GM21825 (cell line): ENCODE measurements at regions not wholly inside any gene's neighbourhood (a gene's known extent, or its start where the extent isn't known, plus 50 kb on each side); places are given as distances from the start of the nearest gene placed in this dataset.
"Not testable (repeated sequence)": the region's sequence is repeated elsewhere in the genome, so short reads cannot be mapped to it uniquely, and the experiment has no call there.

Source experiments
- ATAC-seq: cut with Tn5 transposase; IDR thresholded peaks from one replicate; pipeline ENCODE4 v1.9.1; 2021; ENCODE audit warnings: mild to moderate bottlenecking, moderate library complexity; ENCODE audit not compliant: unreplicated experiment

DNA sequence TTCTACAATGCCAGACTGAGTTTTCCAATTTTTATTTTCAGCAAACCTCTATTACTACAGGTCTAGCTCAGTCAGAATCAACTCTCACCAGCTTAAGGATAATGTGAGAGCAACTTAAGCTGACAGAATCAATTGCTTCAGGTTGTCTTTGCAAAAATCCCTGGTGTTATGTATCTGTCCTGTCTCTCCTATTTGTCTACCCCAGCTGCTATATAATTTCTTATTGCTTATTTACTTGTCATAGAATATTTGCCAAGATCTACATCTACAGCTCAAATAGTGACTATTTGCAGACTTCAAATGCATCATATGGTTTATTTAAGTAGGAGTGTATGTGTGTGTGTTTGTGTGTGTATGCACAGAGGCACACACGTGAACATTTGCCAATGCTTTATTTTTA is 54.1 kb downstream of the FOXG1 start:
- no peak for ATAC-seq

DNA sequence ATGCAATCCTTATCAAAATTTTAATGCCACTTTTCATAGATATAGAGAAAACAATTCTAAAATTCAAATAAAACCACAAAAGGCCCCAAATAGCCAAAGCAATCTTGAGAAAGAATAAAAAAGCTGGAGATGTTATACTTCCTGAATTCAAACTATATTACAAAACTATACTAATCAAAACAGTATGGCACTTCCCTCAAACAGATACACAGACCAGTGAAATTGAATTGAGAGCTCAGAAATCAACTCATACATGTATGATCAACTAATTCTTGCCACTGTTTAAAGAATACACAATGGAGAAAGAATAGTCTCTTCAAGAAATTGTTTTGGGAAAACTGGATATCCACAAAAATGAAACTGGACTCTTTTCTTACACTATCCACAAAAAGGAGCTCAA is 55.4 kb downstream of the FOXG1 start:
- ATAC-seq = no peak

DNA sequence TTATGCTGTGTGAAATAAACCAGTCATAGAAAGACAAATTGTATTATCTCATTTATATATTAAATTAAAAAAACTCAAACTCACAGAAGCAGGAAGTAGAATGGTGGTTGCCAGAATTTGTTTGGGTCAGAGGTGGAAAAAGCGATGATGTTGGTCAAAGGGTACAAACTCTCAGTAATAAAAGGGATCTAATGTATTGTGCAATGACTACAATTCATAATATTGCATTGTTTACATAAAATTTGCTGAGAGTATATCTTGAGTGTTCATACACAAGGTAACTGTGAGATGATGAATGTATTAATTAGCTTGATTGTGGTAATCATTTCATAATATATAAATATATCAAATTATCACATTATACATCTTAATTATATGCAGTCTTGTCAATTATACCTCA is 56.7 kb downstream of the FOXG1 start:
- ATAC-seq = no peak

DNA sequence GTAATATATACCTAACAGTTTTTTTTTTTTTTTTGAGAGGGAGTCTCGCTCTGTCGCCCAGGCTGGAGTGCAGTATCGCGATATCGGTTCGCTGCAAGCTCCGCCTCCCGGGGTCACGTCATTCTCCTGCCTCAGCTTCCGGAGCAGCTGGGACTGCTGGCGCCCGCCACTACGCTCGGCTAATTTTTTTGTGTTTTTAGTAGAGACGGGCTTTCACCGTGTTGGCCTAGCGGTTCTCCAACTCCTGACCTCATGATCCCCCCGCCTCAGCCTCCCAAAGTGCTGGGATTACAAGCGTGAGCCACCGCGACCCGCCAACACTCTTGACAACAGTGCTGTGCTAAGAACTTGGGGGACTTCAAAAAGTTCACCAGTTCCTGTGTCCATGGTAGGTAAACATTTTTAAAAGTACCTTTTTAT is 63.5 kb downstream of the FOXG1 start:
- no peak for ATAC-seq

DNA sequence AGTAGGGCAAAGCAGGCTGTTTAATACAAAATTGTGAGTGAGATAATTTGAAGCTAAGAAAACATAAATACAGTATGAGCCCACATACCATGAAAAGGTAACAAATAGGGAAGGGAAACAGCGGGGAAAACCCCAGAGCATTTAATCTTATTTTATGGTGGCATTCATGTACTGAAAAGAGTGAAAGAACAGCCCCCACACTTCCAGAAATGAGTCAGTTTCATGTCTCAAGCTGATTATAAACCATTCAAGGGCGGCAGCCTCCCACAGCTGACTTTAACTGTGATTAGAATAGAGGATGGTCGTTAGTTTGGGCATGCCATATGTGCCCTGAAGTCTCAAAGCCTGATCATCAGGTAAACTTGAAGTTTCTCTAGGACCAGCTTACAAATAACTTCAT is 64.5 kb downstream of the FOXG1 start:
- ATAC-seq = peak; percentile 99

DNA sequence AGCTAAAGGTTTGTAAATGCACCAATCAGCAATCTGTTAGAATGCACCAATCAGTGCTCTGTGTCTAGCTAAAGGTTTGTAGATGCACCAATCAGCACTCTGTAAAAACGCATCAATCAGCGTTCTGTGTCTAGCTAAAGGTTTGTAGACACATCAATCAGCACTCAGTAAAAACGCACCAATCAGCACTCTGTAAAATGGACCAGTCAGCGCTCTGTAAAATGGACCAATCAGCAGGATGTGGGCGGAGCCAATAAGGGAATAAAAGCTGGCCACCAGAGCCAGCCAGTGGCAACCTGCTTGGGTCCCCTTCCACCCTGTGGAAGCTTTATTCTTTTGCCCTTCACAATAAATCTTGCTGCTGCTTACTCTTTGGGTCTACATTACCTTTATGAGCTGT is 76.0 kb downstream of the FOXG1 start:
- ATAC-seq = not testable (repeated sequence)

DNA sequence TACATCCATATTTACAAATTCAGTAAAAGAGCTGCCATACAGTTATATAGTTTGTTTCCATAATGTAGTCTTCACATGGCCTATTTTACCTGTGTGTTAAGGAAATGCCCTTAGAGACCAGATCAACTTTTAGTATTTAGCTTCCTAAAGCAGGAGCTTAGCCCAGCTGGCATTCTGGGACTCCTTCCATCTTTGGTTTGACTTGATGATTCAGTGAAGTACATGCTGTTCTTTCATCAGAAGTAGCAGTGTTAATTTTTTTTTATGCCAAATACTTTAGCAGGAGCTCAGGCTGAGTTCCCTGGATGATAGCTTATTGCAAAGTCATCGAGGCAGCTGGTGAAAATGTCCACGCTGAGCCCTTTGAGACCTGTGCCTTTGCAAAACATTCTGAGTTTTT is 101.0 kb downstream of the FOXG1 start:
- no peak for ATAC-seq

DNA sequence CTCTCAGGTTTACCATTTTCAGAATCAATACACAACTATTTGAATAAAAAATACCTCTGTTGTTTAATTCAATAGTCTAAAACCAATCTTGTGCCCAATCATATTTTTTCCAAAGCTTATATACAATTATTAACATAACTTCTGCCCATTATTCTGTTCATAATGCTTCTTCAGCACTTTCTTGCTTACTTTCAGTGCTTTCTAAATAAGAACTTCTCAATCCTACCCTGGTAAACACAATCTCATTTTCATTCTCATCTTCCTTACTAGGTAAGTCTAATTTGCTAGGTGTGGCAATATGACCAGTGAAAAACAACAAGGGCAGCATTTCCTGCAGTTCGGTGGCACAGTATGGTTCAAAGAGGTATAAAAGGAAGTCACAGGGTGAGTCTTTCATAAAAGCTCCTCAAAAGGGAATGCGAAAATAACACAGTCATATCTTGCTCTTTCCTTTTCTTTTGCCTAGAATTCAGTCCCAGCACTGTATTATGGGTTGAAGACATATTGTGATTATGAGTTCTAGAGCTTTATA is 103.5 kb downstream of the FOXG1 start:
- no peak for ATAC-seq

DNA sequence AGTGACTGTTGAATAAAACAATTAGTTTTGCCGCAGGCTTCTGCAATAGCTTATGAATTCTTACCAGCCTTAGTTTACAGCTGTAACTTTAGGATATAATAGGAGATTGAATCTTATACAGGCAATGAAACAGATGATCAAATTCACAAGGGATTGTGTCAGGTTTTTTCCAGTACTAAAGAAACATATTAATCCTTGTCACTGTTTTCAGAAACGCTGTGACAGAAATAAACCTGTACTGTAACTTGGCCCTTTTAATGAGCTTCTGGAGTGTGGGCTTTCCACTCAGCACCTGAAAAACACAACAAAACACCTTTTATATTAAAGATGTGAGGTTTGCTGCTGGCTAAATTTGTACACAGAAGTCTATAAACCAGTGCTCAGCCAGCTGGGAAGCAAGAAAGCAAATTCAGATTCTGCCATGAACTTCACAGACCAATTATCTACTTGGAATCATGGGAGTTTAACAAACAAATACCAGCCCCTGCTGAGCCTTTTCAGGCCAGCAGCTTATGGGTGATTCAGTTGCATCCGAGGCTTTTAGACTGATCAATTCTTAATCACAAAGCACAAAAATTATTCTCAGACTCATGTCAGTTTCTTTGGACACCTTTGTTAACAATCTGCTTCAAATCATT is 109.5 kb downstream of the FOXG1 start:
- ATAC-seq = no peak

DNA sequence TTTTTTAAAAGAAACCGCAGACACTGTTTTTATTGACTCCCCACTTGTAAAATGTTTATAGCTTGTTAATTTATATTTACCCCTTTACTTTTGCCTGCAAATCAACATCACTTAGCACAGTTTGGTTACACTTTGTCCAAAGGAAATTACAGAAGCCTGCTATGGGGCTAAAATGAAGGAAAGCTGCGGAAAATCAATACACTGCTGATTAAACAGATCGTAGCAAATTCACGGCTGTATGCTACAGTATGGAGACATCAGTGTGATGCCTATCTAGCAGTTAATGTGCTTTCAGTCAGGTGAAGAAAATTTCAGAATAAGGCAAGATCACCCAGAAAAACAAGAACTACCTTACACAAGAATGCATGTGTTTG is 110.0 kb downstream of the FOXG1 start:
- no peak for ATAC-seq

DNA sequence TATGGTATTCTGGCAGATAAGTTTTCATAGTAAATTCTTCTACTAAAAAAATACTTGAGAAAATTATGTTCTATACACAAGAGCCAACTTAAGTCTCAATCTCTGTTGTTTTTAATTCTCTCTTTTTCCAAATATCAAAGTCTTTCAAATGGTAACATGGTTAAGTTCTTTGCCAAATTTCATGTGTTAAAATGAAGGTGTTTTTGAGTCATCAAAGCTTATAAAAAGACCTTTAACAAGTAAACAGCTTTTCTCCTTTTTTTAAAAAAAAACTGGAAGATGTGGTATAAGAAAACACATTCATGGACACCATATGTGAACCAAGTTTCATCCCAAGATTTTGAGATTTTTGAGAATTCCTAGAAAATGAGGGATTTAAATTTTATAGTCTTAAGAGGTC is 111.3 kb downstream of the FOXG1 start:
- no peak for ATAC-seq

DNA sequence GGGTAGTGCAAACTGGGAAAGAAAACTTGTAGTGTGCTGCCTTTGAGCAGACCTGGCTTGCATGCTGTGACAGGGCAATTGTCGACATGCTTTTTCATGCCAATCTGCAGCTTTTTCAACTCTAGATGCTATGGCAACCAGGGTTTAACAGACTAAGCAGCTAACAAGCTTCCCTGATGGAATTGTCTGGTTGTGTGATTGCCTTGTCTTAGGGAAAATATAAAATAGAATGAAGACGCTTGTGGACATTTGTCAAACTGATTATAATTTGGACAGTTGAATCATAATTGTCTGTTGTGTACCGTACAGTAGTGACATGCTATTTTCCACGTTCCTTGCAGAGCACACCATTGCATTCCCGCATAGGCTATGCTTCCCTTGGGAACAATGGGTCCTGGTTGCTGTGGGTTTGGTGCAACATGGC is 113.0 kb downstream of the FOXG1 start:
- ATAC-seq = no peak

DNA sequence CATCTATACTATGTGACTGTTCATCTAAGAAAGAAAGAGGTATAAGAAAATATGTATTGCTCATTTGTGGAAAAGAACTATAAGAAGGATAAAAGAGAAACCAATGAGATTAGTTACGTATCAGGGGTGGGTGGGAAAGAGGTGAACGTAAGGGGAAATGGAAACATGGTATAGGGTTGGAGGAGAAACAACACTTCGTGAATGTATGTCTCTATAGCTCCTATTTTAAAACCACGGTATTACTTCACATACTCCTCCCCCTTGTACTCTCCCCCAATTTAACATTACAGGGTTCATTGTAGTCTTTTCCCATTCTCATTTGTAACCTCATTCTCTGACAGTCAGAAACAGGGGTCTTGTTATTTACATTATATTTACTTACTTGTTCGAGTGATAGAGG is 120.4 kb downstream of the FOXG1 start:
- no peak for ATAC-seq

DNA sequence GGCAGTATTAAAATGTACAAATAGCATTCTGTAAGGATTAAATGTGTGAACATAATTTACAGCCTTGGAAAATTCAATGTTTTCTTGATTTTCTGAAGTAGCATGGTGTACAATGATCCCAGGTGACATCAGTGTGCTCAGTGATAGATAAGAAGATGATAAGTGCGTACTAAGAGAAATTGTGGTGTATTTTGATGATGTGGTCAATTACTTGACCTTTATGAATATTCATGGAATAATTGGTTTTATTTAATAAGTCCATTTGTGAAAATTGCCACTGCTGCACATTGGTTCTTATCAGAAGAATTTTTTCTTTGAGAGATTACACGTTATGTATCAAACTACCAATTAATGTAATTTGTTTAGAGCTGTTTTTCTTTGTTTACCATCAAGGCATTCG is 128.8 kb downstream of the FOXG1 start:
- ATAC-seq = no peak

DNA sequence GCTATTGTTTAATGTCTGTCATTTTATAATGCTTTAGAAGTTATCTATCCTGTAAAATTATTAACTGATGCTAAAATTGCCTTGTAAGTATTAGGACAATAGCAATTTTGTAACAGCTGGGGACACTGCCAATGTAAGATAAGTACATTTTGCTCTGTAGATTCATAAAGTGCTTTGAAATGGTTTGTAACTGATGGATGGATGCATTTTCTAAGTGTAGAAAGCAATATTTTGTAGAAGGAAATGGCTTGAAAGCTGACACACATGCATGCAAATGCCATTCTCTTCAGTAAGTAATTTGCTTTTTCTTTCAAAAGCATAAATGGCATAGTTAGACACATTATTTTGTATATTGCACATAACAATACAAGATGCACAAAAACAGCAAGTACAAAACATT is 129.8 kb downstream of the FOXG1 start:
- no peak for ATAC-seq

DNA sequence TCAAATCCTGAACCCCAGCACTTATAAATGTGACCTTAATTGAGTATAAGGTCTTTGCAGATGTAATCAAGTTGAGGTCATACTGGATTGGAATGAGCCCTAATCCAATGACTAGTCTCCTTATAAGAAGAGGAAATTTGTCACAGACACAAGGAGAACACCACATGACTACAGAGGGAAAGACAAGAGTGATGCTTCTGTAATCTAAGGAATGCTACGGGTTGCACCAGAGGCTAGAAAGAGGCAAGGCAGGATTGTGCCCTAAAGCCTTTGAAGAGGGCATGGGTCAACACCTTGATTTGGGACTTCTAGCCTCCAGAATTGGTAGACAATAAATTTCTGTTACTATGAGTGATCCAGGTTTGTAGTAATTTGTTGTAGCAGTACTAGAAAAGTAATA is 135.0 kb downstream of the FOXG1 start:
- ATAC-seq = no peak

DNA sequence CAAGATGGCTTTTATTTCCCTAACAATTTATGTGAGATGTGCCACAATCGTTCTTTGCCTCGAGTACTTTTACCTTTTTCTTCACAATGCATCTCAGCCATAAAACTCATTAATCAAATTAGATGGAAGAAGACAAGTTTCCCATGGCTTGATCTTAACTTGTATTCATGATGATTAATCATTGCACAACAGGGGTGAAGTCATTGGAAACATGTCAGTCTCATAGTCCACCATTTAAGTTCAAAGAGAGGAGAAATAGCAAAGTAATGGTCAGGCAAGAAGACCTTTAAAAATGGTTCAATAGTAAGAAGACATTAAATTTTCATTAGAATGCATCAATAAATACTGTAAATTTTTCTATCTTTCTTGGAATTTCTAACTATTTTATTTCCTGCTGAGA is 136.3 kb downstream of the FOXG1 start:
- ATAC-seq = no peak

DNA sequence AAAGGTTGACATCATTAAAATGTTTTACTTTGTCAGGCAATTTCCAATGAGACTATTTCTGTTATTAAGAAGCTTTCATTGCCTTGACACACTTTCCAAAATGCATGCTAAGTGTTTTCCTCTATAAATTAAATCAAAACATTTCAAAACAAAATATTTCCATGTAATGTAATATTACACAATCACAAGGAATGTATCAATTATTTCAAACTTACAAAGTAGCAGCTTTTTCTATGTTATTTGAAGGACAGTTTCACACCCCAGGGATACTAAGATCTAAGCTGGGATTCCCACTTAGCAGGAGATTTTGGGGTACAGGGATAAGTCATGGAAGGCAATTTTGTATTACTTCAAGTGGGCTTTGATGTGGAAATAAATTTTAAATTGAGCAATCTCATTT is 144.9 kb downstream of the FOXG1 start:
- no peak for ATAC-seq

DNA sequence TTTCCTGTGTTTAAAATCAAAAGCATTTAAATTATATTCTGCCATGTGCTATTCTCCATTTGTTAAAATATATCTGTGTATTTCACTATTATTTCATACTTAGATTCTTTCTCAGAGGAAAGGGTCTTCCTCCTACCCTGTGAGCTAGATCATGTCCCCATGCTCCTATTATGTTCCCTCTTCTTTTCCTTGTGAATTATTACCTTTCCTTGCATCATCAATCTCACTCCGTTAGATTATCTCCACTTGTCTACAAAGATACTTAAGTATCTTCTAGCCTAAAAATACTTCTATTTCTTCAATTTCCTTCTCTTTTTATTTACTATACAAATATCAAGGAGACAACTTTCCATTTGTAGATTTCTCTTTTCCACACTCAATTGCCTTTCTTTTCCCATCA is 146.5 kb downstream of the FOXG1 start:
- no peak for ATAC-seq

DNA sequence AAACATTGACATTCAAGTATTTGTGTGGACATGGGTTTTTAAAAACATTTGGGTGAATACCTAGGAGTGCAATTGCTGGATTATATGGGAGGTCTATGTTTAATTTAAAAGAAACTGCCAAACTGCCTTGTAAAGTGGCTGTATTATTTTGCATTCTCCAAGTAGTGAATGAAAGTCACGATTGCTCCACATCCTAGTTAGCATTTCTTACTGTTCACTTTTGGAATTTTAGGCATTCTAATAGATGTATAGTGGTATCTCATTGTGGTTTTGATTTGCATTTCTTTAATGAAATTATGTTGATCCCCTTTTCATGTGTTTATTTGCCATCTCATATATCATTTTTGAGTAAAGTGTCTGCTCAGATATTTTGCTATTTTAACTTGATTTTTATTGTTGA is 159.5 kb downstream of the FOXG1 start:
- ATAC-seq = no peak

DNA sequence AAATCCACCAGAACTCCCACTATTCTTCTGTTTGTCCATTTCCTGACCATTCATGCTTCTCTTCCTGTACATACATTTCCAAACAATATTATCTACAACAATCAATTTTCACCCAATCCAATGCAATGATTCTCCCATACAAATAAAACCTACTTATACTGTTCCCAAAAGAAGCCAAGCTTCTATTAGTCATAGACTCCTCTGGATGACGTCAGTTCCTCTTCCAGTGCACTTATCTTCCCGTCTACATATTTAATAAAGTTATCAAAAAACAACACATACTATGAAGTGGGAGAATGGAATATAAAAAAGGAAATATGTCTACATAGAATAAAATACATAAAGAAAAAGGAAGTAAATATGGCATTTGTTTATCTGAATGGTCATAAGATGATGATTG is 165.4 kb downstream of the FOXG1 start:
- no peak for ATAC-seq

DNA sequence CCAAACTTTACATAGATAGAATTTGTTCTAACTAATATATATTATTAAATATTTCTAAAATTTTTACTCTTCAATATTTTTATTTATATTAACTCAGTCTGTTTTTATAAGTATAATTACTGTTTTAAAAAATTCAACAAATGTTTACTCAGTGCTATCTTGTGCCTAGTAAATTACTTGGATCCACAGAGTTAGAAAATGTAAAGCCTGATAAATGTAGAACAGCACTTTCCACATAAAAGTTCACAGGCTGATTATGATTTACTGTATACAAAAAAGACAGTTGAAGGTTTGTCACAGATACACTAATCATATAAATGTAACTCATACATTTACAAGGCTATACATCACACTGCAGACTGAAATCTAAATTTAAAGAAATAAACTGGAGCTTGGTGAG is 170.0 kb downstream of the FOXG1 start:
- no peak for ATAC-seq

DNA sequence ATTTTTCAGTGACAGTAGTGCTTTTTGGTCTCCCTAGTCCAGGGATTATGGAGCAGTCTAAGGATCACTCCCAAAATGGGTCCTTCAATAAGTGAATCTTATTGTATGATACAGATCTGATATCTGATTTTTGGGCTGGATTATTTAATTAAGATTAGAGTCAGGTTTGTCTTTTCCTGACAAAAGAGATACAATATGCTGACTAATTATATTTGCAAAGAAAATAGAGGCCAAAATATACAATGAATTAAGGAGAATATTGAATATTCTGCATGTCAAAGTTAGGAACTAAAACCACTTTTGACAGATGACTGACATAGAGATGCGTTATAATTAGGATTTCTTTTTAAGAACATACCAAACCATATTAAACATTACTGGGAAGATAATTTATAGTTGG is 175.2 kb downstream of the FOXG1 start:
- ATAC-seq = no peak
